Skin of body (tissue), 1 donor: ENCODE measurements at regions not wholly inside any gene's neighbourhood (a gene's known extent, or its start where the extent isn't known, plus 50 kb on each side); places are given as distances from the start of the nearest gene placed in this dataset.
"Not testable (repeated sequence)": the region's sequence is repeated elsewhere in the genome, so short reads cannot be mapped to it uniquely, and the experiment has no call there.

ENCODE experiments used
- DNase-seq: peaks from one replicate; lab custom pipeline; 2025; lab: John Stamatoyannopoulos, UW

GRCh38 chr11:21625982-21626381 lies 566.9 kb upstream of the ANO5 start:
- DNase-seq = no peak

GRCh38 chr11:21628641-21629040 lies 564.2 kb upstream of the ANO5 start:
- no peak for DNase-seq

GRCh38 chr11:21630934-21631478 lies 561.9 kb upstream of the ANO5 start:
- DNase-seq = no peak

- DNase-seq = no peak
These were observed 560.9 kb upstream of the ANO5 start for GRCh38 chr11:21631991-21632390.

GRCh38 chr11:21634491-21634890 lies 558.4 kb upstream of the ANO5 start:
- peak; percentile 6 for DNase-seq

- no peak for DNase-seq
These were observed 557.9 kb upstream of the ANO5 start for GRCh38 chr11:21634956-21635355.

GRCh38 chr11:21635394-21636145 lies 557.3 kb upstream of the ANO5 start:
- no peak for DNase-seq

- no peak for DNase-seq
These were observed 556.3 kb upstream of the ANO5 start for GRCh38 chr11:21636561-21636960.

GRCh38 chr11:21640491-21640890 lies 552.4 kb upstream of the ANO5 start:
- no peak for DNase-seq

- DNase-seq = no peak
These were observed 551.0 kb upstream of the ANO5 start for GRCh38 chr11:21641869-21642268.

- no peak for DNase-seq
These were observed 546.5 kb upstream of the ANO5 start for GRCh38 chr11:21646351-21646750.

- no peak for DNase-seq
These were observed 541.9 kb upstream of the ANO5 start for GRCh38 chr11:21650961-21651360.

GRCh38 chr11:21653951-21654421 lies 538.9 kb upstream of the ANO5 start:
- DNase-seq = no peak

GRCh38 chr11:21656065-21656464 lies 536.8 kb upstream of the ANO5 start:
- no peak for DNase-seq

GRCh38 chr11:21658654-21659193 lies 534.2 kb upstream of the ANO5 start:
- no peak for DNase-seq

GRCh38 chr11:21659377-21659776 lies 533.5 kb upstream of the ANO5 start:
- DNase-seq = not testable (repeated sequence)

- DNase-seq = no peak
These were observed 532.9 kb upstream of the ANO5 start for GRCh38 chr11:21659961-21660360.

- no peak for DNase-seq
These were observed 517.8 kb upstream of the ANO5 start for GRCh38 chr11:21675049-21675616.

GRCh38 chr11:21687643-21688042 lies 505.2 kb upstream of the ANO5 start:
- no peak for DNase-seq

GRCh38 chr11:21704539-21704938 lies 488.3 kb upstream of the ANO5 start:
- no peak for DNase-seq

- no peak for DNase-seq
These were observed 485.7 kb upstream of the ANO5 start for GRCh38 chr11:21707116-21707739.

- DNase-seq = no peak
These were observed 482.1 kb upstream of the ANO5 start for GRCh38 chr11:21710809-21711208.
